H9 (cell line): ENCODE measurements at regions not wholly inside any gene's neighbourhood (a gene's known extent, or its start where the extent isn't known, plus 50 kb on each side); places are given as distances from the start of the nearest gene placed in this dataset.
"Not testable (repeated sequence)": the region's sequence is repeated elsewhere in the genome, so short reads cannot be mapped to it uniquely, and the experiment has no call there.

Experiments
- DNase-seq: peaks from one replicate; pipeline ENCODE4 v3.0.0-alpha.2; 2017
- H2AFZ ChIP-seq: one replicate; pipeline ENCODE4 v1.6.1; 2013; ENCODE audit warnings: mild to moderate bottlenecking, low read length, control low read depth, moderate library complexity
- H2AK5ac ChIP-seq: 2 replicates; pipeline ENCODE4 v1.6.1; 2013; ENCODE audit warnings: low read length, control low read depth, mixed read lengths; ENCODE audit not compliant: insufficient read length
- H2BK120ac ChIP-seq: one replicate; pipeline ENCODE4 v1.6.1; 2013; ENCODE audit warnings: low read depth, mild to moderate bottlenecking, low read length, control low read depth, inconsistent platforms; ENCODE audit not compliant: poor library complexity, severe bottlenecking
- H2BK12ac ChIP-seq: 2 replicates; pipeline ENCODE4 v1.6.1; 2013; ENCODE audit warnings: low read length, control low read depth, mixed read lengths, low read depth; ENCODE audit not compliant: insufficient read length
- H2BK15ac ChIP-seq: 2 replicates; pipeline ENCODE4 v1.6.1; 2013; ENCODE audit warnings: low read depth, low read length, control low read depth
- H2BK20ac ChIP-seq: one replicate; pipeline ENCODE4 v1.6.1; 2013; ENCODE audit warnings: low read depth, mild to moderate bottlenecking, low read length, control low read depth, inconsistent platforms; ENCODE audit not compliant: poor library complexity, severe bottlenecking
- H2BK5ac ChIP-seq: 2 replicates; pipeline ENCODE4 v1.6.1; 2013; ENCODE audit warnings: low read length, control low read depth, mixed read lengths; ENCODE audit not compliant: insufficient read length
- H3K14ac ChIP-seq: 2 replicates; pipeline ENCODE4 v1.6.1; 2013; ENCODE audit warnings: low read length, control low read depth; ENCODE audit not compliant: insufficient read depth
- H3K18ac ChIP-seq: 2 replicates; pipeline ENCODE4 v1.6.1; 2013; ENCODE audit warnings: low read depth, mild to moderate bottlenecking, mixed read lengths, low read length, control low read depth; ENCODE audit not compliant: insufficient read length
- H3K23ac ChIP-seq: 2 replicates; pipeline ENCODE4 v1.6.1; 2013; ENCODE audit warnings: low read length, control low read depth, mixed read lengths, low read depth; ENCODE audit not compliant: insufficient read length
- H3K23me2 ChIP-seq: 2 replicates; pipeline ENCODE4 v1.6.1; 2013; ENCODE audit warnings: low read depth, mild to moderate bottlenecking, mixed read lengths, low read length, control low read depth; ENCODE audit not compliant: insufficient read length, poor library complexity, severe bottlenecking
- H3K27ac ChIP-seq: 2 replicates; pipeline ENCODE4 v1.5.1; 2013; ENCODE audit warnings: low read length, control low read depth, mixed read lengths, low read depth; ENCODE audit not compliant: insufficient read length
- H3K27me3 ChIP-seq: 2 replicates; pipeline ENCODE4 v1.6.1; 2013; ENCODE audit warnings: low read length, control low read depth, inconsistent platforms; ENCODE audit not compliant: insufficient read depth
- H3K4ac ChIP-seq: 2 replicates; pipeline ENCODE4 v1.6.1; 2013; ENCODE audit warnings: low read depth, mild to moderate bottlenecking, control low read depth, inconsistent platforms, low read length, moderate library complexity
- H3K4me1 ChIP-seq: 2 replicates; pipeline ENCODE4 v1.6.1; 2013; ENCODE audit warnings: low read length, control low read depth, inconsistent platforms; ENCODE audit not compliant: insufficient read depth
- H3K4me2 ChIP-seq: 2 replicates; pipeline ENCODE4 v1.6.1; 2013; ENCODE audit warnings: low read length, control low read depth, mixed read lengths; ENCODE audit not compliant: insufficient read length, insufficient read depth
- H3K56ac ChIP-seq: 2 replicates; pipeline ENCODE4 v1.6.1; 2013; ENCODE audit warnings: low read depth, mild to moderate bottlenecking, mixed read lengths, low read length, control low read depth; ENCODE audit not compliant: insufficient read length
- H3K79me1 ChIP-seq: 2 replicates; pipeline ENCODE4 v1.6.1; 2013; ENCODE audit warnings: low read depth, mild to moderate bottlenecking, moderate library complexity, low read length, control low read depth, inconsistent platforms; ENCODE audit not compliant: insufficient read depth, poor library complexity, severe bottlenecking
- H3K79me2 ChIP-seq: 2 replicates; pipeline ENCODE4 v1.6.1; 2013; ENCODE audit warnings: low read length, control low read depth, inconsistent platforms; ENCODE audit not compliant: insufficient read depth
- H3K9ac ChIP-seq: 2 replicates; pipeline ENCODE4 v1.6.1; 2013; ENCODE audit warnings: low read length, control low read depth, mixed read lengths; ENCODE audit not compliant: insufficient read length; ENCODE audit errors: extremely low read depth
- H3K9me3 ChIP-seq: one replicate; pipeline ENCODE4 v1.6.1; 2013; ENCODE audit warnings: low read depth, low read length, inconsistent platforms; ENCODE audit not compliant: control insufficient read depth
- H3T11ph ChIP-seq: one replicate; pipeline ENCODE4 v1.6.1; 2013; ENCODE audit warnings: mild to moderate bottlenecking, low read length, control low read depth, inconsistent platforms
- H4K20me1 ChIP-seq: one replicate; pipeline ENCODE4 v1.6.1; 2013; ENCODE audit not compliant: control insufficient read depth, insufficient read length, insufficient read depth
- H4K5ac ChIP-seq: 2 replicates; pipeline ENCODE4 v1.6.1; 2013; ENCODE audit warnings: low read depth, mild to moderate bottlenecking, mixed read lengths, low read length, control low read depth; ENCODE audit not compliant: insufficient read length
- H4K8ac ChIP-seq: replicated peaks from 2 replicates; pipeline ENCODE4 v1.6.1; 2013; ENCODE audit warnings: low read length, control low read depth, mixed read lengths, low read depth; ENCODE audit not compliant: insufficient read length
- H4K91ac ChIP-seq: 2 replicates; pipeline ENCODE4 v1.6.1; 2013; ENCODE audit warnings: low read depth, mild to moderate bottlenecking, moderate library complexity, mixed read lengths, low read length, control low read depth; ENCODE audit not compliant: insufficient read length
- H3K27ac Mint-ChIP-seq, 3 experiments: 2 replicates in 2 of 3; 3 replicates in 1 of 3; pipeline ENCODE4 v1.8.0; 2020 to 2021; ENCODE audit warnings: mixed read lengths in 3 of 3, mild to moderate bottlenecking in 1 of 3, moderate library complexity in 1 of 3
- H3K27me3 Mint-ChIP-seq: 2 replicates; pipeline ENCODE4 v1.8.0; 2021; ENCODE audit warnings: low read depth, mild to moderate bottlenecking, moderate library complexity, mixed read lengths
- H3K36me3 Mint-ChIP-seq, 3 experiments: 2 replicates in 2 of 3; 3 replicates in 1 of 3; pipeline ENCODE4 v1.8.0; 2020 to 2021; ENCODE audit warnings: low read depth in 3 of 3, mixed read lengths in 3 of 3; ENCODE audit not compliant: insufficient read depth in 1 of 3
- H3K4me1 Mint-ChIP-seq, 2 experiments: 2 replicates each; pipeline ENCODE4 v1.8.0; 2020; ENCODE audit warnings: mixed read lengths in 2 of 2
- H3K4me3 Mint-ChIP-seq, 2 experiments: 2 replicates in 1 of 2; 3 replicates in 1 of 2; pipeline ENCODE4 v1.8.0; 2020 to 2021; ENCODE audit warnings: mild to moderate bottlenecking in 2 of 2, mixed read lengths in 2 of 2, moderate library complexity in 1 of 2
- H3K9me3 Mint-ChIP-seq, 2 experiments: 2 replicates in 1 of 2; 3 replicates in 1 of 2; pipeline ENCODE4 v1.8.0; 2020; ENCODE audit warnings: mild to moderate bottlenecking in 2 of 2, mixed read lengths in 2 of 2, moderate library complexity in 1 of 2
- WGBS: extraction: QIAGEN DNeasy Blood & Tissue Kit; methylation state at CpG from one replicate; pipeline ENCODE4 v1.1.7; 2013; ENCODE audit warnings: missing lambda C conversion rate, low lambda C conversion rate, mixed read lengths; ENCODE audit not compliant: insufficient read length; ENCODE audit errors: extremely low coverage; 5-methylcytosine and 5-hydroxymethylcytosine counted together
- TF ChIP-seq, protein P1 (sequence below): fragments of 200-600 bp; sonication (generic); conservative IDR thresholded peaks from 3 replicates; pipeline ENCODE4 v1.8.0; 2021; ENCODE audit warnings: antibody characterized with exemption, mild to moderate bottlenecking

DNA sequence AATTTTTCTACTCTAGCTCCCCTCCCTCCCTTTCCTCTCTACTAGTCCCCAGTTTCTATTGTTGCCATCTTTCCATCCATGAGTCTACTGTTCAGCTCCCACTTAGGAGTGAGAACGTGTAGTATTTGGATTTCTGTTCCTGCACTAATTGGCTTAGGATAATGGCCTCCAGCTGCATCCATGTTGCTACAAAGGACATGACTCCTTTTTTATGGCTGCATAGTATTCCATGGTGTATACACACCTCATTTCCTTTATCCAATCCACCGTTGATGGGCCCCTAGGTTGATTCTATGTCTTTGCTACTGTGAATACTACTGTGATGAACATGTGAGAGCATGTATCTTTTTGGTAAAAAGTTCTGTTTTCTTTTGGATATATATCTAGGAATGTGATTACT is 138.9 kb upstream of the MSX2 start:
- no peak overlapping the region for H3K27ac ChIP-seq
- H3K9ac ChIP-seq = no peak overlapping the region
- no CpG with 5 or more reads among the region's 2 CpGs for WGBS

DNA sequence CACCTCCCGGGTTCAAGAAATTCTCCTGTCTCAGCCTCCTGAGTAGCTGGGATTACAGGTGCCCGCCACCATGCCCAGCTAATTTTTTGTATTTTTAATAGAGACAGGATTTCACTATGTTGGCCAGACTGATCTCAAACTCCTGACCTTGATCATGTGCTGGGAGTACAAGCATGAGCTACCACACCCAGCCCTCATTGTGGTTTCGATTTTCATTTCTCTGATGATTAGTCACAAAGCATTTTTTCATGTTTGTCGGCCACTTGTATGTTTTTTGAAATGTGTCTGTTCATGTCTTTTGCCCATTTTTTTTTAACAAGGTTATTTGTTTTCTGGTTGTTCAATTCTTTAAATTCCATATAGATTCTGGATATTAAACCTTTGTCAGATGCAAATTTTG is 138.2 kb upstream of the MSX2 start:
- not testable (repeated sequence) for H2BK5ac ChIP-seq, H3K23ac ChIP-seq, H3K27ac Mint-ChIP-seq, H3K4me2 ChIP-seq, H3T11ph ChIP-seq, H3K4me1 Mint-ChIP-seq, H2AK5ac ChIP-seq, H3K4me3 Mint-ChIP-seq, H2BK120ac ChIP-seq, H4K8ac ChIP-seq, H3K9me3 ChIP-seq, H2BK15ac ChIP-seq, H3K9ac ChIP-seq, H3K79me1 ChIP-seq, H3K27ac ChIP-seq, H3K4me1 ChIP-seq, H2AFZ ChIP-seq, H3K23me2 ChIP-seq, H3K4ac ChIP-seq, H2BK20ac ChIP-seq, DNase-seq, H3K27me3 ChIP-seq, H4K20me1 ChIP-seq, H3K56ac ChIP-seq, H4K91ac ChIP-seq, H2BK12ac ChIP-seq, H3K18ac ChIP-seq, H3K14ac ChIP-seq, H4K5ac ChIP-seq, H3K79me2 ChIP-seq
- no CpG with 5 or more reads among the region's 4 CpGs for WGBS
- peaks cover 12 to 14% of the 10 kb centered on the region in 2 experiments; a peak in 4 of 5 replicates for H3K9me3 Mint-ChIP-seq
- peaks cover 0 to 11% (median 5%) of the 10 kb centered on the region in 3 experiments; a peak in 4 of 7 replicates for H3K36me3 Mint-ChIP-seq
- peaks cover 13% of the 10 kb centered on the region for H3K27me3 Mint-ChIP-seq

More for the DNA sequence above, 138.9 kb upstream of the MSX2 start:
- Mint-ChIP-seq H3K27ac (no peak overlapping the region), H3K4me1 (peaks cover 2 to 8% of the 10 kb centered on the region in 2 experiments; a peak in 3 of 4 replicates), H3K4me3 (no peak overlapping the region), H3K36me3 (peaks cover 0 to 11% (median 5%) of the 10 kb centered on the region in 3 experiments; a peak in 4 of 7 replicates), H3K27me3 (peaks cover 17% of the 10 kb centered on the region), H3K9me3 (peaks cover 12 to 14% of the 10 kb centered on the region in 2 experiments; a peak in 4 of 5 replicates)
- no peak overlapping the region for H3K18ac ChIP-seq
- no peak for DNase-seq
- H3K79me2 ChIP-seq = no peaks in the 10 kb centered on the region
- no peak overlapping the region for H4K8ac ChIP-seq
- TF ChIP-seq, protein P1, sequence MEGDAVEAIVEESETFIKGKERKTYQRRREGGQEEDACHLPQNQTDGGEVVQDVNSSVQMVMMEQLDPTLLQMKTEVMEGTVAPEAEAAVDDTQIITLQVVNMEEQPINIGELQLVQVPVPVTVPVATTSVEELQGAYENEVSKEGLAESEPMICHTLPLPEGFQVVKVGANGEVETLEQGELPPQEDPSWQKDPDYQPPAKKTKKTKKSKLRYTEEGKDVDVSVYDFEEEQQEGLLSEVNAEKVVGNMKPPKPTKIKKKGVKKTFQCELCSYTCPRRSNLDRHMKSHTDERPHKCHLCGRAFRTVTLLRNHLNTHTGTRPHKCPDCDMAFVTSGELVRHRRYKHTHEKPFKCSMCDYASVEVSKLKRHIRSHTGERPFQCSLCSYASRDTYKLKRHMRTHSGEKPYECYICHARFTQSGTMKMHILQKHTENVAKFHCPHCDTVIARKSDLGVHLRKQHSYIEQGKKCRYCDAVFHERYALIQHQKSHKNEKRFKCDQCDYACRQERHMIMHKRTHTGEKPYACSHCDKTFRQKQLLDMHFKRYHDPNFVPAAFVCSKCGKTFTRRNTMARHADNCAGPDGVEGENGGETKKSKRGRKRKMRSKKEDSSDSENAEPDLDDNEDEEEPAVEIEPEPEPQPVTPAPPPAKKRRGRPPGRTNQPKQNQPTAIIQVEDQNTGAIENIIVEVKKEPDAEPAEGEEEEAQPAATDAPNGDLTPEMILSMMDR = no peak
- H2BK5ac ChIP-seq = no peak overlapping the region
- H3K4ac ChIP-seq = no peak overlapping the region
- H3K4me2 ChIP-seq = no peak overlapping the region
- no peaks in the 10 kb centered on the region for H3K79me1 ChIP-seq
- no peak overlapping the region for H3K56ac ChIP-seq
- H3K27me3 ChIP-seq = no peaks in the 10 kb centered on the region
- H3K23ac ChIP-seq = no peak overlapping the region
- no peak overlapping the region for H4K91ac ChIP-seq
- no peaks in the 10 kb centered on the region for H3K9me3 ChIP-seq
- no peaks in the 10 kb centered on the region for H4K20me1 ChIP-seq
- no peak overlapping the region for H2AK5ac ChIP-seq
- H4K5ac ChIP-seq = no peak overlapping the region
- H2BK20ac ChIP-seq = no peak overlapping the region
- H3K14ac ChIP-seq = no peak overlapping the region
- no peaks in the 10 kb centered on the region for H3K23me2 ChIP-seq
- no peak overlapping the region for H2BK12ac ChIP-seq
- no peaks in the 10 kb centered on the region for H3K4me1 ChIP-seq
- H2BK120ac ChIP-seq = no peak overlapping the region
- H2BK15ac ChIP-seq = no peak overlapping the region
- H2AFZ ChIP-seq = no peak overlapping the region
- no peak overlapping the region for H3T11ph ChIP-seq
